Osteoblast (primary cell): ENCODE measurements at regions not wholly inside any gene's neighbourhood (a gene's known extent, or its start where the extent isn't known, plus 50 kb on each side); places are given as distances from the start of the nearest gene placed in this dataset.

Experiments used
- DNase-seq: peaks from one replicate; pipeline ENCODE4 v3.0.0; 2011; ENCODE audit warnings: low spot score, mixed read lengths; ENCODE audit not compliant: insufficient read length; ENCODE audit errors: missing footprints
- H2AFZ ChIP-seq: 2 replicates; pipeline ENCODE4 v1.6.0; 2011; ENCODE audit warnings: mild to moderate bottlenecking, low read length
- H3K27ac ChIP-seq: 2 replicates; pipeline ENCODE4 v1.5.1; 2011; ENCODE audit warnings: mild to moderate bottlenecking, low read depth, low read length, moderate library complexity
- H3K27me3 ChIP-seq: 2 replicates; pipeline ENCODE4 v1.6.0; 2012; ENCODE audit warnings: mild to moderate bottlenecking, control low read depth, inconsistent platforms, low read length, moderate library complexity; ENCODE audit not compliant: insufficient read depth
- H3K36me3 ChIP-seq: 2 replicates; pipeline ENCODE4 v1.5.1; 2011; ENCODE audit warnings: mild to moderate bottlenecking, low read length, control low read depth, moderate library complexity; ENCODE audit not compliant: insufficient read depth
- H3K4me1 ChIP-seq: 2 replicates; pipeline ENCODE4 v1.5.1; 2011; ENCODE audit warnings: mild to moderate bottlenecking, low read length, control low read depth, moderate library complexity; ENCODE audit not compliant: insufficient read depth
- H3K4me2 ChIP-seq: 2 replicates; pipeline ENCODE4 v1.6.0; 2011; ENCODE audit warnings: mild to moderate bottlenecking, low read length; ENCODE audit not compliant: insufficient read depth
- H3K4me3 ChIP-seq: fragments of 200-600 bp; sonication (generic); 3 replicates; pipeline ENCODE4 v1.5.1; 2012; ENCODE audit warnings: mild to moderate bottlenecking, low read length, inconsistent platforms; ENCODE audit not compliant: insufficient read depth
- H3K79me2 ChIP-seq: 2 replicates; pipeline ENCODE4 v1.6.0; 2012; ENCODE audit warnings: mild to moderate bottlenecking, low read length, control low read depth, inconsistent platforms; ENCODE audit not compliant: insufficient read depth
- H3K9me3 ChIP-seq: 2 replicates; pipeline ENCODE4 v1.5.1; 2011; ENCODE audit warnings: low read depth, low read length, control low read depth
- H4K20me1 ChIP-seq: 2 replicates; pipeline ENCODE4 v1.6.0; 2012; ENCODE audit warnings: mild to moderate bottlenecking, low read length, control low read depth; ENCODE audit not compliant: insufficient read depth
- TF ChIP-seq, protein P1 (sequence below): IDR thresholded peaks from 2 replicates; pipeline ENCODE4 v1.5.1; 2011; ENCODE audit warnings: mild to moderate bottlenecking, low read depth, low read length, moderate library complexity; ENCODE audit errors: extremely low read depth

- TF ChIP-seq, protein P1, sequence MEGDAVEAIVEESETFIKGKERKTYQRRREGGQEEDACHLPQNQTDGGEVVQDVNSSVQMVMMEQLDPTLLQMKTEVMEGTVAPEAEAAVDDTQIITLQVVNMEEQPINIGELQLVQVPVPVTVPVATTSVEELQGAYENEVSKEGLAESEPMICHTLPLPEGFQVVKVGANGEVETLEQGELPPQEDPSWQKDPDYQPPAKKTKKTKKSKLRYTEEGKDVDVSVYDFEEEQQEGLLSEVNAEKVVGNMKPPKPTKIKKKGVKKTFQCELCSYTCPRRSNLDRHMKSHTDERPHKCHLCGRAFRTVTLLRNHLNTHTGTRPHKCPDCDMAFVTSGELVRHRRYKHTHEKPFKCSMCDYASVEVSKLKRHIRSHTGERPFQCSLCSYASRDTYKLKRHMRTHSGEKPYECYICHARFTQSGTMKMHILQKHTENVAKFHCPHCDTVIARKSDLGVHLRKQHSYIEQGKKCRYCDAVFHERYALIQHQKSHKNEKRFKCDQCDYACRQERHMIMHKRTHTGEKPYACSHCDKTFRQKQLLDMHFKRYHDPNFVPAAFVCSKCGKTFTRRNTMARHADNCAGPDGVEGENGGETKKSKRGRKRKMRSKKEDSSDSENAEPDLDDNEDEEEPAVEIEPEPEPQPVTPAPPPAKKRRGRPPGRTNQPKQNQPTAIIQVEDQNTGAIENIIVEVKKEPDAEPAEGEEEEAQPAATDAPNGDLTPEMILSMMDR, result no peak
- no peaks in the 10 kb centered on the region for H3K36me3 ChIP-seq
- H4K20me1 ChIP-seq, result no peaks in the 10 kb centered on the region
- H3K79me2 ChIP-seq, result no peaks in the 10 kb centered on the region
- no peak overlapping the region for H2AFZ ChIP-seq
- H3K4me1 ChIP-seq, result no peaks in the 10 kb centered on the region
- no peak overlapping the region for H3K4me3 ChIP-seq
- DNase-seq, result no peak
- H3K4me2 ChIP-seq, result no peak overlapping the region
- H3K27ac ChIP-seq, result no peak overlapping the region
- H3K27me3 ChIP-seq, result peaks cover 19% of the 10 kb centered on the region
- H3K9me3 ChIP-seq, result no peaks in the 10 kb centered on the region
Observed at GRCh38 chr1:36554323-36554628, 71.6 kb upstream of the CSF3R start.

GRCh38 chr1:36553591-36554322 is 71.0 kb upstream of the CSF3R start:
- DNase-seq, result no peak
- Histone ChIP-seq H3K4me2 (no peak overlapping the region), H2AFZ (no peak overlapping the region), H3K27ac (no peak overlapping the region), H3K27me3 (peaks cover 19% of the 10 kb centered on the region), H3K36me3 (no peaks in the 10 kb centered on the region), H3K4me1 (no peaks in the 10 kb centered on the region), H4K20me1 (no peaks in the 10 kb centered on the region), H3K9me3 (no peaks in the 10 kb centered on the region), H3K4me3 (no peak overlapping the region), H3K79me2 (no peaks in the 10 kb centered on the region)
- TF ChIP-seq, protein P1, result peak; percentile 71

DNA sequence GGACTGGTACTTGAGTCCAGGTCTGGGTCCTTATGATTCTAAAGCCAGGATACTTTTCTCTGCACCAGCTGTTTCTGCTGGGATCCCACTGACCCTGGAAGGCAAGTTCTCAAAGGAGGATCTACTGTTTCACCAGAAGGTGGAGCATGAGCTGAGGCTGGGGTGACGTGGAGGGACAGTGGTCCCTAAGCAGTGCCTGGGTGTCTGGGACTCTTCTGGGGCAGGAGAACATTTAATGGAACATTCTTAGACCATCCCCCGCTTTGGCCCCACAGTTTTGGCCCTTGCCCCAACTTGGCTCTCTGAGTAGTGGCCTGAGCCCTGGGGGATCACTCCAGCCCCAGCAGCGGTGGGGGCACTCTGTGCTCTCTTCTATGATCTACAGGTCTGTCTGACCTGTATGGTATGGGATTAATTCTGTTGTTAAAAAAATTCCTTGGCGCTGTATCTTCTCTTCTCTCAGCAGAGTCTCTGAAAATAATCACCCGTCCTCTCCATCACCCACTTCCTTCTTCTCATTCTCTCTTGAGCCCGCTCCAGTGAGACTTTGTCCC is 60.3 kb upstream of the CSF3R start:
- H3K79me2 ChIP-seq, result no peaks in the 10 kb centered on the region
- H3K36me3 ChIP-seq, result no peaks in the 10 kb centered on the region
- H3K27me3 ChIP-seq, result no peaks in the 10 kb centered on the region
- H3K4me3 ChIP-seq, result no peak overlapping the region
- TF ChIP-seq, protein P1, result no peak
- no peaks in the 10 kb centered on the region for H3K9me3 ChIP-seq
- H3K4me2 ChIP-seq, result no peak overlapping the region
- no peak overlapping the region for H2AFZ ChIP-seq
- DNase-seq, result no peak
- H3K4me1 ChIP-seq, result no peaks in the 10 kb centered on the region
- H4K20me1 ChIP-seq, result no peaks in the 10 kb centered on the region
- H3K27ac ChIP-seq, result no peak overlapping the region

GRCh38 chr1:36542024-36542961 is 59.6 kb upstream of the CSF3R start:
- Histone ChIP-seq H2AFZ (no peak overlapping the region), H3K9me3 (no peaks in the 10 kb centered on the region), H3K27ac (no peak overlapping the region)

More at GRCh38 chr1:36542024-36542961, 59.6 kb upstream of the CSF3R start:
- Histone ChIP-seq H4K20me1 (no peaks in the 10 kb centered on the region), H3K4me1 (no peaks in the 10 kb centered on the region), H3K79me2 (no peaks in the 10 kb centered on the region), H3K4me3 (no peak overlapping the region), H3K27me3 (no peaks in the 10 kb centered on the region), H3K36me3 (no peaks in the 10 kb centered on the region), H3K4me2 (no peak overlapping the region)
- DNase-seq, result no peak
- TF ChIP-seq, protein P1, result no peak
